ENCODE measurements at regions not wholly inside any gene's neighbourhood (a gene's known extent, or its start where the extent isn't known, plus 50 kb on each side); places are given as distances from the start of the nearest gene placed in this dataset.

- TF ChIP-seq SUZ12 (IDR thresholded peaks at IDR 0.05; ENCODE audit: extremely low read depth, insufficient read depth, insufficient read length) (no peak), ZNF274 (IDR thresholded peaks at IDR 0.05; ENCODE audit: low read depth, low read length) (no peak), YY1 (IDR thresholded peaks at IDR 0.05; ENCODE audit: insufficient read depth, insufficient read length) (no peak)
These were observed 1760.8 kb upstream of the PCDH10 start for GRCh38 chr4:131388277-131388676.
